K562 (cell line): ENCODE measurements at regions not wholly inside any gene's neighbourhood (a gene's known extent, or its start where the extent isn't known, plus 50 kb on each side); places are given as distances from the start of the nearest gene placed in this dataset.

Experiments
- ATAC-seq: fragments of 200-7000 bp; cut with Tn5 transposase; 3 replicates; pipeline ENCODE4 v1.9.1; 2020; ENCODE audit warnings: moderate library complexity
- BruUV-seq: library from RNA; stranded (reverse); fragments of 400-500 nt; replicated peaks from 2 replicates; lab custom pipeline; 2021; lab: Mats Ljungman, UMichigan
- CTCF ChIA-PET: fragments of 300-600 bp; formaldehyde crosslinking; extraction: SDS; loops from one replicate; lab custom pipeline; 2021; ENCODE audit warnings: low intra/inter-chr PET ratio; lab: Yijun Ruan, JAX
- POLR2A ChIA-PET: fragments of 300-600, 350-650 bp; sonication (Branson Sonifier 250); formaldehyde crosslinking; extraction: SDS; loops from one replicate; lab custom pipeline; 2021; ENCODE audit warnings: antibody characterized with exemption, inconsistent platforms; lab: Yijun Ruan, JAX
- DNase-seq, 4 experiments: peaks; one replicate each; pipeline versions ENCODE4 v3.0.0 to v3.0.0-alpha.2; 2011 to 2018; ENCODE audit warnings: low spot score in 3 of 4, mixed read lengths in 3 of 4; ENCODE audit errors: extremely low read depth in 1 of 4
- FAIRE-seq: peaks from 2 replicates; lab custom pipeline; 2011; peaks lifted over from hg19 to GRCh38; lab: Jason Lieb, UNC
- H2AFZ ChIP-seq: 2 replicates; pipeline ENCODE4 v1.6.0; 2011; ENCODE audit warnings: low read depth, low read length, control low read depth, inconsistent platforms
- H3K27ac ChIP-seq: fragments of 200-600 bp; 3 replicates; pipeline ENCODE4 v1.8.0; 2011; ENCODE audit warnings: low read depth, mild to moderate bottlenecking, control low read depth, inconsistent platforms, low read length, moderate library complexity, mixed read lengths; ENCODE audit errors: extremely low read depth
- H3K27me3 ChIP-seq, 2 experiments: fragments of 300-600 bp in 1 of 2; 2 replicates in 1 of 2; 3 replicates in 1 of 2; pipeline versions ENCODE4 v1.6.0 to v1.8.0; 2011; ENCODE audit warnings: inconsistent platforms in 2 of 2, low read length in 2 of 2, mild to moderate bottlenecking in 1 of 2, mixed read lengths in 1 of 2, moderate library complexity in 1 of 2; ENCODE audit not compliant: control insufficient read depth in 2 of 2, insufficient read depth in 2 of 2
- H3K36me3 ChIP-seq: fragments of 300-600 bp; 3 replicates; pipeline ENCODE4 v1.8.0; 2011; ENCODE audit warnings: mild to moderate bottlenecking, low read length, inconsistent platforms; ENCODE audit not compliant: control insufficient read depth, insufficient read depth
- H3K4me1 ChIP-seq, 2 experiments: fragments of 200-600 bp in 1 of 2; replicated peaks in 1 of 2; 2 replicates in 1 of 2; 3 replicates in 1 of 2; pipeline versions ENCODE4 v1.5.1 to v1.8.0; 2011; ENCODE audit warnings: inconsistent platforms in 2 of 2, low read length in 2 of 2, mild to moderate bottlenecking in 1 of 2, mixed read lengths in 1 of 2, moderate library complexity in 1 of 2; ENCODE audit not compliant: control insufficient read depth in 2 of 2, insufficient read depth in 2 of 2
- H3K4me2 ChIP-seq: 2 replicates; pipeline ENCODE4 v1.6.1; 2011; ENCODE audit warnings: low read length, control low read depth, inconsistent platforms, mixed read lengths; ENCODE audit not compliant: insufficient read depth
- H3K4me3 ChIP-seq: fragments of 200-600 bp; sonication (generic), shearing (Covaris generic); 2 replicates; pipeline ENCODE4 v1.5.1; 2016; ENCODE audit warnings: control low read depth, inconsistent platforms
- H3K79me2 ChIP-seq: fragments of 200-600 bp; 3 replicates; pipeline ENCODE4 v1.8.0; 2011; ENCODE audit warnings: low read length, inconsistent platforms; ENCODE audit not compliant: control insufficient read depth, insufficient read depth
- H3K9ac ChIP-seq, 2 experiments: 2 replicates each; pipeline versions ENCODE4 v1.6.0 to v1.6.1; 2011; ENCODE audit warnings: low read depth in 2 of 2, low read length in 2 of 2, control low read depth in 1 of 2, inconsistent platforms in 1 of 2, mild to moderate bottlenecking in 1 of 2, mixed read lengths in 1 of 2; ENCODE audit not compliant: insufficient read depth in 1 of 2
- H3K9me1 ChIP-seq: one replicate; pipeline ENCODE4 v1.6.0; 2011; ENCODE audit warnings: inconsistent platforms, mild to moderate bottlenecking, low read length, moderate library complexity; ENCODE audit not compliant: control insufficient read depth, insufficient read depth
- H3K9me3 ChIP-seq: replicated peaks from 2 replicates; pipeline ENCODE4 v1.5.1; 2011; ENCODE audit warnings: low read depth, low read length, inconsistent platforms; ENCODE audit not compliant: control insufficient read depth, insufficient read depth
- H4K20me1 ChIP-seq: replicated peaks from 2 replicates; pipeline ENCODE4 v1.6.1; 2011; ENCODE audit warnings: low read length, inconsistent platforms, mixed read lengths; ENCODE audit not compliant: control insufficient read depth, insufficient read depth
- WGBS: fragments of 100-300 bp; shearing (Covaris generic); methylation state at CpG from one replicate; pipeline ENCODE4 v1.1.6; 2016; ENCODE audit warnings: low coverage, mixed read lengths; ENCODE audit not compliant: insufficient coverage; ENCODE audit errors: missing lambda C conversion rate; 5-methylcytosine and 5-hydroxymethylcytosine counted together
- in situ Hi-C: fragments of 300-500 bp; cut with MboI; formaldehyde crosslinking; loops from 4 replicates; pipeline ENCODE4 v1.15.0; 2018; ENCODE audit warnings: inconsistent platforms, mixed read lengths
- intact Hi-C: fragments of 100-400 bp; cut with micrococcal nuclease; formaldehyde crosslinking; loops from 2 replicates; pipeline ENCODE4 v1.14.2; 2022
- TF ChIP-seq, protein P1 (sequence below), 2 experiments: IDR thresholded peaks in 1 of 2; conservative IDR thresholded peaks in 1 of 2; 2 replicates each; pipeline ENCODE4 v1.6.1; 2016; ENCODE audit warnings: low read depth in 2 of 2, mild to moderate bottlenecking in 1 of 2, missing compliant biosample characterization in 1 of 2, missing genetic modification characterization in 1 of 2, moderate library complexity in 1 of 2

GRCh38 chr2:39545957-39546356, 108.9 kb upstream of the MAP4K3 start:
- in situ Hi-C loops = no loop called here
- POLR2A ChIA-PET = no interaction called here
- intact Hi-C loops = no loop called here

More at GRCh38 chr2:39545957-39546356, 108.9 kb upstream of the MAP4K3 start:
- WGBS = 21% methylated on average over 5 of the region's 5 CpGs
- H3K27me3 ChIP-seq = peaks cover 0 to 4% of the 10 kb centered on the region in 2 experiments; a peak in 1 of 5 replicates
- H3K9me1 ChIP-seq = no peaks in the 10 kb centered on the region
- ATAC-seq (no peak), FAIRE-seq (no peak), DNase-seq (no peak)
- H3K9ac ChIP-seq = no peak overlapping the region
- no peaks in the 10 kb centered on the region for H4K20me1 ChIP-seq
- no peaks in the 10 kb centered on the region for H3K9me3 ChIP-seq
- H2AFZ ChIP-seq = no peak overlapping the region
- no peaks in the 10 kb centered on the region for H3K36me3 ChIP-seq
- BruUV-seq = no TSS peak
- H3K79me2 ChIP-seq = no peaks in the 10 kb centered on the region
- CTCF ChIA-PET = no interaction called here
- H3K4me3 ChIP-seq = no peak overlapping the region
- no peak overlapping the region for H3K27ac ChIP-seq
- H3K4me1 ChIP-seq = peaks cover 0 to 14% of the 10 kb centered on the region in 2 experiments; a peak in 2 of 5 replicates
- H3K4me2 ChIP-seq = no peak overlapping the region
- TF ChIP-seq, protein P1, sequence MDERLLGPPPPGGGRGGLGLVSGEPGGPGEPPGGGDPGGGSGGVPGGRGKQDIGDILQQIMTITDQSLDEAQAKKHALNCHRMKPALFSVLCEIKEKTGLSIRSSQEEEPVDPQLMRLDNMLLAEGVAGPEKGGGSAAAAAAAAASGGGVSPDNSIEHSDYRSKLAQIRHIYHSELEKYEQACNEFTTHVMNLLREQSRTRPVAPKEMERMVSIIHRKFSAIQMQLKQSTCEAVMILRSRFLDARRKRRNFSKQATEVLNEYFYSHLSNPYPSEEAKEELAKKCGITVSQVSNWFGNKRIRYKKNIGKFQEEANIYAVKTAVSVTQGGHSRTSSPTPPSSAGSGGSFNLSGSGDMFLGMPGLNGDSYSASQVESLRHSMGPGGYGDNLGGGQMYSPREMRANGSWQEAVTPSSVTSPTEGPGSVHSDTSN (CRISPR knock-in tag; IDR thresholded peaks at IDR 0.05; ENCODE audit: low read depth) = no peak
- TF ChIP-seq, protein P1 (tag; conservative IDR thresholded peaks at IDR 0.05; ENCODE audit: low read depth) = no peak
